ENCODE measurements at regions not wholly inside any gene's neighbourhood (a gene's known extent, or its start where the extent isn't known, plus 50 kb on each side); places are given as distances from the start of the nearest gene placed in this dataset.
"Not testable (repeated sequence)": the region's sequence is repeated elsewhere in the genome, so short reads cannot be mapped to it uniquely, and the experiment has no call there.

DNA sequence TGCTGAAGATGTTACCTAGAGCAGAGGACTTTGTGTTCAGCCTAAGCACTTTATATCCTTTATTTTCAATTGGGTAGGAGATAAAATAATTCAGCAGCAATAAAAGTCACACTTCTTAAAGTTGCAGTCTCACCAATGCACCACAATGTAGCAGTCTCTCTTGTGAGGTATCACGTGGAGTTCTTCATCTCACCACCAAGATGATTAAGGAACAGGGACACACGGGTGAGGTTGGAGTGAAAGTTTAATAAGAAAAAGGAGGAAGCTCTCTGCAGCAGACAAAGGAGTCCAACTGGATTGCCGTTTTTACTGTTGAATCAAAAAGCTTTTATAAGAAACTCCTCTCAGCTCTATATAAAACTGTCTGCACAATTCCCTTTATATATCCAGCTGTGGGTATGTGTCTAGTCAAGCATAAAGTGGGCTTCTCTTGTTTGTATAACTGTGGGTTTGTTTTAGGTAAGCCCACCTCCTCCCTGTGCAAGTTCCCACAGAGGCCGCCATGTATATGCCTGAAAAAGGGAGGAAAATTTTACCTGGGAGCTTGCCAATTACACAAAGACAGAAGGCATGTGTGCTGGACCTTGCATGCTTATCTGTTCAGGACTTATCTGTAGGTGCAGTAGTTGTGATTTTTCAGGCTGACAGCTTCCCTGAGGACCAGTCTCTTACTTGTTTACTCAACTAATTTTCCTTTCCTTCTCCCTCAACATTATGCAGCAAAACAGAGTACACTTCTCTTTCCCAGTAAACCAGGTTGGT, 1497.2 kb upstream of the TPTE start:
- not testable (repeated sequence) for DNase-seq (ENCODE audit: low read depth)

DNA sequence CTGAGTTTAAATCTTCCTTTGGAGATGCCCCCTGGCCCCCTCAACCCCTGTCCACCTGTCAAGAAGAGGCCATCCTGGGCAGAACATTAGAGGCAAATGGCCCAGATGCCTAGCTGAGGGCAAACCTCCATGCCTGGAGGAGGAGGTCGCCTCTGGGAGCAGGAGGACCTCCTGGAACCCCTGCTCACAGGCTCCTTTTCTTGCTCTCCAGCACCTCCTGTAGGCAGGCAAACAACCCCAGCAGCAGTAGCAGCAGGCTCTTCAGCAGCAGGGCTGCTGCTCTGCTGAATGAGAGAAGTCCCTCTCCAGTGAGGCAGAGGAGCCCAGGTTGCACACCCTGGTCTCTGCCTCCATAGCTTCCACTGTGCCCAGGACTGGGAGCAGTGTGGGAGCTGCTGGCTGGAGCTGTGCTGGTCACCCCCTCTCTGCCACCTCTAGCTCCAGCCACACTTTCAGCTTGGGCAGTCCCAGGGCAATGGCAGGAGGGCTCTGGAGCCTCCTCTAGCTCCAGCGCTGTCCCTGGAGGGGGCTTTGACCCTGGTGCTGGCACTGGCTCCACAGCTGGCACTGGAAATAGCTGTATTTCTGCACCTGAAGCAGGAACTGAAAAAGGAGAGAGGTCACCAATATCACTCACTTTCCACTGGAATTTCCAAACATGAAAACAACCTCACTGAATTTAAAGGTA, 1494.5 kb upstream of the TPTE start:
- not testable (repeated sequence) for DNase-seq (ENCODE audit: low read depth)

DNA sequence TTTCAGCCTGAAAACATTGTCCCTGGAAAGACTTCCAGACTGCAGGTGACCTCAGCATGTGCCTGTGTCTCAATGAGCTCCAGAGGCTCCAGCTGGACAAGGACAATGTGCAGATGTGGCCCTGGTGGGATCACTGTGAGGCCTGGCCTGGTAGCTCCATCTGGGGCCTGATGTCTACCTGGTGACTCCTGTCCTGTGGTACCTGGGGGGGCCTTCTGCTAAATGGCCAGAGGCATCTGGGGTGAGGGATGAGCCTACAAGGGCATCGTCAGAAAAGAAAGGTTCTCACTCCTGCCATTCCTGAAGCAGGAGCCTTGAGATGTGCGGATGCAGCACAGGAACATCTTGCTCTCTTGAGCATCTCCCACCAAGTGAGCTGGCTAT, 1494.0 kb upstream of the TPTE start:
- DNase-seq (ENCODE audit: low read depth): not testable (repeated sequence)

DNA sequence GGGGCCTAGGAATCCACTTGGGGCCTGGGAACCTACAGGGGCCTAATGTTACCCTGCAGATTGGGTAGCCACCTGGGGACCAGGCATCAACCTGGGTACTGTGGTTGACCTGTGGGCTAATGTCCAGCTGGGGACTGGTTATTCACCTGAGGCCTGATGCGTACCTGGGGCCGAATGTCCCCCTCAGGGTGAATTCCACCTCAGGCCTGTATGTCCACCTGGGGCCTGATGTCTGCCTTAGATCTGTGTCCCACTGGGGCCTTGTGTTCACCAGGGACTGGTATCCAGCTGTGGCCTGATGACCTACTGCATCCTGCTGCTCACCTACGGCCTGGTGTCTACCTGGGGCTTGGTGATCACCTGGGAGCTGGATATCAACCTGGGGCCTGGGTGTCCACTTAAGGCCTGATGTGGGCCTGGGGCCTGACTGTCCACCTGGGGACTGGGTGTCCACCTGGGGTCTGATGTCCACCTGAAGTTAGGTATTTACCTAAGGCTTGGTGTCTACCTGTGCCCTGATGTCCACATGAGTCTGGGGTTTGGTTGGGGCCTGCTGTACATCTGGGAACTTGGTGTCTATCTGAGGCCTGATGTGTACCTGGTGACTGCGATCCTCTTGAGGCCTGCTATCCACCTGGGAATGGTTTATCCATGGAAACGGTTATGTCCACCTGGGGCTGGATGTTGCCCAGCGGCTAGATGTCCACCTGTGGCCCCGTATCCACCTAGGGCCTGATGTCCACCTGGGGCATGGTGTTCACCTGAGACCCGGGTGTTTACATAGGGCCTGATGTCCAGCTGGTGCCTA, 1492.6 kb upstream of the TPTE start:
- not testable (repeated sequence) for DNase-seq (ENCODE audit: low read depth)

DNA sequence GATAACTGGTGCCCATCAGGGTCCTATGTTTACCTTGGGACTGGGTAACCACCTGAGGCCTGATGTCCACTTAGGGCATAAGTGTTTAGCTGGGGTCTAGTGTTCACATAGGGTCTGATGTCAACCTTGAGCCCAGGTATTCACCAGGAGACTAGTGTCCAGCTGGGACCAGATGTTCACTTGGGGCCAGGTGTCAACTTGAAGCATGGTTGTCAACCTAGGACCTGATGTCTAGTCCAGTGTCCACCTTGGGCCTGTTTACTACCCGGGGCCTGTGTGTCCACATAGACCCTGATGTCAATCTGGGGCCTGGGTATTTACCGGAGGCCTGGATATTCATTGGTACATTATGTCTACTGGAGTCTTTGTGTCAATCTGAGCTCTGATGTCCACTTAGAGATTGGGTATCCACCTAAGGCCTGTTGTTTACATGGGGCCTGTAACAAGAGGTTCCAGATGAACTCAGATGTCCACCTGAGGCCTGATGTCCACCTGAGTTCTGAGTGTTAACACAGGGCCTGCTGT, 1491.2 kb upstream of the TPTE start:
- not testable (repeated sequence) for DNase-seq (ENCODE audit: low read depth)

DNA sequence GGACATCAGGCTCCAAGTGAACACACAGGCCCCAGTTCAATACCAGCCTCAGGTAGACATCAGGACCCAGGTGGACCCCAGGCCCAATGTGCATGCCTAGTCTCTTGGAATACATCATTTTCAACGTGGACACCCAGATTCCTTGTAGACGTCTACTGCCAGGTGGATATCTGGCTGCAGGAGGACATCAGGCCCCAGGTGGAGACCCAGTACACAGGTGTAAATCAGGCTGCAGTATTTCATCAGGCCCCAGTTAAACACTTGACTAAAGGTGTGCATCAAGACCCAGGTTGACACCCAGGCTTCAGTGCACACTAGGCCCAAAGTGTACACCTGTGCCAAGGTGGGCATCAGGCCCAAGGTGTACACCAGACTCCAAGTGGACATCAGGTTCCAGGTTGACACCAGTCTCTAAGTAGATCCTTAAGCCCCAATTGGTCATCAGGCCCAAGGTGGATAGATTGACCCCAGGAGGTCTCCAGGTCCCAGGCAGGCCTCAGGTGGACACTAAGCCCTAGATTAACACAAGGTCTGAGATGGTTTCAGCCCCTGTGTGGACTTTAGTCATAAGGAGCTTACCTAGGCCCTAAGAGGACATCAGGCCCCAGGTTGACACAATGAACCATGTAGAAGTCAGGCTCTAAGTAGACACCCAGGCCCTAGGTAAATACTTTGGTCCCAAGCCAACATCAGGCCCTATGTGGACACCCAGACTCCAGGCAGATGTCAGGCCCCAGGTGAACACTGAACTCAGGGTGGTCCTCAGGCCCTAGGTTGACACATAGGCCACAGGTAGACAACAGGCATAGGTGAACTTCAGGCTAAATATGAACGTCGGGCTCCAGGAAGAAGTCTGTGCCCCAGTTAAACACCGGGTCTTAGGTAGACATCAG, 1489.7 kb upstream of the TPTE start:
- not testable (repeated sequence) for DNase-seq (ENCODE audit: low read depth)

DNA sequence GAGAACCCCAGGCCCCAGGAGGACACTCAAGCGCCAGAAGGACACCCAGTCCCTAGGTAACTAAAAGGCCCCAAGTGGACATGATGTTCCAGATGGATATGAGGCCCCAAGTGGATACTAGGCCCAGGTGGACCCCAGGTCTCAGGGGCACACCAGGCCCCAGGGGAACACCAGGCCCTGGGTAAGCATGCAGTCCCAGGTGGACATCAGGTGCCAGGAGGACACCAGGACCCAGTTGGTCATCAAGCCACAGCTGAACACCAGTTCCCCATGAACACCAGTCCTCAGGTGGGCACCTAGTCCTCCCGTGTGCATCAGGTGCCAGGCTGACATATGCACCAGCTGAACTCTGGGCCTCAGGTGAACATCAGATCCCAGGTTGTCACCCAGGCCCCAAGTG, 1488.8 kb upstream of the TPTE start:
- not testable (repeated sequence) for DNase-seq (ENCODE audit: low read depth)

DNA sequence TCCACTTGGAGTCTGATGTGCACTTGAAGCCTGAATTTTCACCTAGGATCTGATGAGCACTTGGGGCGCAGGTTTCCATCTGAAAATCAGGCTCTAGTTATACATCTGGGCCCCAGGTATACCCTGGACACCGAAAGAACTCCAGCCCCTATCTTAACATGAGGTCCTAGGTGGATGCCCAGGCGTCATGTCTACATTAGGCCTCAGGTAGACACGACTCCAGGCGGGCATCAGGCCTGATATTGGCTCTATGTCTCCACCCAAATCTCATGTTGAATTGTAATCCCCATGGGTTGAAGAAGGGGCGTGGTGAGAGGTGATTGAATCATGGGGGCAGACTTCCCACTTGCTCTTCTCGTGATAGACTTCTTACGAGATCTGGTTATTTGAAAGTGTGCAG, 1488.1 kb upstream of the TPTE start:
- DNase-seq (ENCODE audit: low read depth): not testable (repeated sequence)

DNA sequence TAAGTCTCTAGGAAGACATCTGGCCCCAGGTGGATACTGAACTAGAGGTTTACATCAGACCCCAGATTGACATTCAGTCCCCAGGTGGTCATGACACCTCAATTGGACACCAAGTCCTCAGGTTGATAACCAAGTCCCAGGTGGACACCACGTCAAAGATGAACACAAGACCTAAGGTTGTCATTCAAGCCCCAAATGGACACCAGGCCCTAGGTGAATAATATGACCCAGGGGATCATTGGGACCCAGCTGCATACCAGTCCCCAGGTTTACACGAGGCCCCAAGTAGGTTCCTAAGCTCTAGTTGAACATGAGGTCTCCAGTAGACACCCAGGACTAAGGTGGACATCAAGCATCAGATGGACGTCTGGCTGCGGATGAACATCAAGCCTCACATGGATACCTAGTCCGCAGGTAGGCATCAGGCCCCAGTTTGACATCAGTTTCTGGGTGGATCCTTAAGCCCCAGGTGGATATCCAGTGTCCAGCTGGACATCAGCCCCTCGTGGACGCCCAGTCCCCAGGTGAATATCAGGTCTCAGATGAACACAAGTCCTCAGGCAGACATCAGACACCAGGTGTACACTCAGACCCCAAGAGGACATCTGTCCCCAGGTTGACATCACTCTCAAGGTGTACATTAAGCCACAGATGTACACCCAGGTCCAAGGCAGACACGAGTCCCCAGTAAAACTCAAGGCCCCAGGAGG, 1486.7 kb upstream of the TPTE start:
- not testable (repeated sequence) for DNase-seq (ENCODE audit: low read depth)

DNA sequence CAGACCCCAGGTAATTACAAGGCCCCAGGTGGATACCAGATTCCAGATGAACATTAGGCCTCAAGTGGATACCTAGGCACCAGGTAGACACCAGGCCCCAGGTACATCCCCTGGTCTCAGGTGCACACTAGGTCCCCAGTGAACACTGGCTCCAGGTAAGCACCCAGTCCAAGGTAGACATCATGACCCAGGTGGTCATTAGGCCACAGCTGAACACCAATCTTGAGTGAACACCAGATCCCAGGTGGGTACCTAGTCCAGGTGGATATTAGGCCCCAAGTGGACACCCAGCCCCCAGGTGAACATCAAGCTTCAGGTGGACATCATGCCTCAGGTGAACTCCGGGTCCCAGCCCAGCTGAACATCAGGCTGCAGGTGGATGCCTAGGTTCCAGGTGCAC, 1486.2 kb upstream of the TPTE start:
- DNase-seq (ENCODE audit: low read depth): not testable (repeated sequence)

DNA sequence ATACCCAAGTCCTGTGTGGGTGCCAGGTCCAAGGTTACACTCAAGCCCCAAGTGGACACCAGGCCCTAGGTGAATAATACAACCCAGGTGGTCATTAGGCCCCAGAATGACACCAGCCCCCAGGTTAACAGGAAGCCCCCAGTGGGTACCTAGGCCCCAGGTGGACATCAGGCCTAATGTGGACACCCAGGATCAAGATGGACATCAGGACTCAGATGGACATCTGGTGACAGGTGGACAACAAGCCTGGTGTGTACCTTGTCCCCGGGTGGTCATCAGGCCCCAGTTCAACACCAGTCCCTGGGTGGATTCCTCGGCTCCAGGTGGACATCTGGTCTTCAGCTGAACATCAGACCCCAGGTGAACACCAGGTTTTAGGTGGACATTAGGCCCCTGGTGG, 1485.4 kb upstream of the TPTE start:
- DNase-seq (ENCODE audit: low read depth): not testable (repeated sequence)

DNA sequence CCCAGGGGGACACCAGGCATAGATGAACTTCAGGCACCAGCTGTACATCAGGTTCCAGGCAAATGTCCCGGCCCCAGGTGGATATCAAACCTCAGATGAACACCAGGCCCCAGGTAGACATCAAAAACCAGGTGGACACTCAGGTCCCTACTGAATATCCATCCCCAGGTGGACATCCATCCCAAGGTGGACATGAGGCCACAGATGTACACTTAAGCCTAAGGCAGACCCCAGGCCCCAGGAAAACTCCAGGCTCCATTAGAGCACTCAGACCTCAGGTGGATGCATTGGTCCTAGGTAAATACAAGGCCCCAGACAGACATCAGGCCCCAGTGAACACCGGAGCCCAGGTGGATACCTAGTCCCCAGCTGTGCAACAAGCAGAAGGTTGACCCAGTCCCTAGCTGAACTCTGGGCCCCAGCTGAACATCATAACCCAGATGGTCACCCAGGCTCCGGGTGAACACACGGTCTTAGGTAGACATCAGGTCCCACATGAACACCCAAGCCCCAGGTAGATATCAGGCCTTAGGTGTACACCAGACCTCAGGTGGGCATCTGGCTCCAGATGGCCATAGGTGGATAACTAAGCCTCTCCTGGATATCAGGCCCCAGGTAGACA, 1484.3 kb upstream of the TPTE start:
- DNase-seq (ENCODE audit: low read depth): not testable (repeated sequence)

DNA sequence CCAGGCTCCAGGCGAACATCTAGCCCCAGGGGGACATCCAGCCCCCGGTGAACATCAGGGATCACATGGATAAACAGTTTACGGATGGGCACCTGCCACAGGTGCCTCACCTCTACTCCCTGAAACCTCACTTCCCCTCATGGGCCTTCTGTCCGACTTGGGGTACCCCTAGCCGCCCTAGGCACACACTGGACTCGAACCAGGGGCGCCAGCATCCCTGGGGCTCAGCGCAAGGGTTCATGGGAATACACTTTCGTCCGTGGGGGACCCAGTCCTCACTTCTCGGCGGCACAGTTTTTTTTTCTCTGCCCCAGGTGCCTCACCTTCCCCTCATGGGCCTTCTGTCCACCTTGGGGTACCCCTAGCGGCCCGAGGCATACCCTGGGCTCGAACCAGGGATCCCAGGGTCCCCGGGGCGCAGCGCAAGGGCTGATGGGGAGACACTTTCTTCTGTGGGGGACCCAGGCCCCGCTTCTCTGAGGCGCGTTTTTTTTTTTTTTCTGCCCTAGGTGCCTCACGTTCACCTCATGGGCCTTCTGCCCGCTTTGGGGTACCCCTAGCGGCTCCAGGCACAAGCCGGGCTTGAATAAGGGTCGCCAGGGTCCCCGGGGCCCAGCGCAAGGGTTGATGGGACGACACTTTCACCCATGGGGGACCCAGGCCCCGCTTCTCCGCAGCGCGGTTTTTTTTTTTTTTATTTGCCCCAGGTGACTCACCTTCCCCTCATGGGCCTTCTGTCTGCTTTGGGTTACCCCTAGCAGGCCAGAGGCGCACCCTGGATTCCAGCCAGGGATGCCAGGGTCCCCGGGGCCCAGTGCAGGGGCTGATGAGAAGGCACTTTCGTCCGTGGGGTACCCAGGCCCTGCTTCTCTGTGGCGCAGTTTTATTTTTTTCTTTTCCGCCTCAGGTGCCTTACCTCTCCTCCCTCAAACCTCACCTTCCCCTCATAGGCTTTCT, 1483.5 kb upstream of the TPTE start:
- not testable (repeated sequence) for DNase-seq (ENCODE audit: low read depth)

DNA sequence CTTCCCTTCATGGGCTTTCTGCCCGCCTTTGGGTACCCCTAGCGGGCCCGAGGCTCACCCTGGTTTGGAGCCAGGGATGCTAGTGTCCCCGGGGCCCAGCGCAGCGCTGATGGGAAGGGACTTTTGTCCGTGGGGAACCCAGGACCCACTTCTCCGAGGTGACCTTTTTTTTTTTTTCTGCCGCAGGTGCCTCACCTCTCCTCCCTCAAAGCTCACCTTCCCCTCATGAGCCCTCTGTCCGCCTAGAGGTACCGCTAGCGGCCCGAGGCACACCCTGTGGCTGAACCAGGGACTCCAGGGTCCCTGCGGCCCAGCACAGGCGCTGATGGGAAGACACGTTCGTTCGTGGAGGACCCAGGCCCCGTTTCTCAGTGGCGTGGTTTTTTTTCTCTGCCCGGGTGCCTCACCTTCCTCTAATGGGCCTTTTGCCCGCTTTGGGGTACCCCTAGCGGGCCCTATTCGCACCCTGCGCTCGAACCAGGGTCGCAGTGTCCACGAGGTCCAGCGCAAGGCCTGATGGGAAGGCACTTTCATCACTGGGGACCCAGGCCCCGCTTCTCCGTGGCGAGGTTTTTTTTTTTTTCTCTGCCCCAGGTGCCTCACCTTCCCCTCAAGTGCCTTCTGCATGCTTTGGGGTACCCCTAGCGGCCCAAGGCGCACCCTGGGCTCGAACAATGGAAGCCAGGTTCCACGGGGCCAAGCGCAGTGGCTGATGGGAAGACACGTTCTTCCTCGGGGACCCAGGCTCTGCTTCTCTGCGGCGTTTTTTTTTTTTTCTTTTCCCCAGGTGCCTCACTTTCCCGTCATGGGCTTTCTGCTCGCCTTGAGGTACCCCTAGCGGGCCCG, 1481.6 kb upstream of the TPTE start:
- not testable (repeated sequence) for DNase-seq (ENCODE audit: low read depth)

DNA sequence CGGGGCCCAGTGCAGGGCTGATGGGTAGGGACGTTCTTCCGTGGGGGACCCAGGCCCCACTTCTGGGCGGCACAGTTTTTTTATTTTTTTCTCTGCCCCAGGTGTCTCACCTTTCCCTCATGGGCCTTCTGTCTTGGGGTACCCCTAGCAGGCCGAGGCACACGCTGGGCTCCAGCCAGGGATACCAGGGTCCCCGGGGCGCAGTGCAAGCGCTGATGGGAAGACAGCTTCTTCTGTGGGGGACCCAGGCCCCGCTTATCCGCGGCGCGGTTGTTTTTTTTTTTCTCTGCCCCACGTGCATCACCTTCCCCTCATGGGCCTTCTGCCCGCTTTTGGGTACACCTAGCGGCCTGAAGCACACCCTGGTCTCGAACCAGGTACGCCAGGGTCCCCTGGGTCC, 1481.0 kb upstream of the TPTE start:
- not testable (repeated sequence) for DNase-seq (ENCODE audit: low read depth)

DNA sequence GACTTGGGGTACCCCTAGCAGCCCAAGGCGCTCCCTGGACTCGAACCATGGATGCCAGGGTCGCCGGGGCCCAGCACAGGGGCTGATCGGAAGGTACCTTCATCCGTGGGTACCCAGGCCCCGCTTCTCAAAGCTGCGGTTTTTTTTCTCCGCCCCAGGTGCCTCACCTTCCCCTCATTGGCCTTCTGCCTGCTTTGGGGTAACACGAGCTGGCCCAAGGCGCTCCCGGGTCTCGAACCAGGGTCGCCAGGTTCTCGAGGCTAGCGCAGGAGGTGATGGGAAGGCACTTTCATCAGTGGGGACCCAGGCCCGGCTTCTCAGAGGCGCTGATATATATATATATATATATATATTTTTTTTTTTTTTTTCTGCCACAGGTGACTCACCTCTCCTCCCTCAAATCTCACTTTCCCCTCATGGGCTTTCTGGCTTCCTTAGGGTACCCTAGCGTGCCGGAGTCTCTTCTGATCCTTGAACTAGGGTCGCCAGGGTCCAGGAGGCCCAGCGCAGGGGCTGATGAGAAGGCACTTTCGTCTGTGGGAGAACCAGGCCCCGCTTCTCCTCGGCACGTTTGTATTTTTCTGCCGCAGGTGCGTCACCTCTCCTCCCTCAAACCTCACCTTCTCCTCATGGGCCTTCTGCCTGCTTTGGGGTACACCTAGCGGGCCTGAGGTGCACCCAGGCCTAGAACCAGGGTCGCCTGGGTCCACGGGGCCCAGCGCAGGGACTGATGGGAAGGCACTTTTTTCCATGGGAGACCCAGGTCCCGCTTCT, 1480.0 kb upstream of the TPTE start:
- DNase-seq (ENCODE audit: low read depth): not testable (repeated sequence)

DNA sequence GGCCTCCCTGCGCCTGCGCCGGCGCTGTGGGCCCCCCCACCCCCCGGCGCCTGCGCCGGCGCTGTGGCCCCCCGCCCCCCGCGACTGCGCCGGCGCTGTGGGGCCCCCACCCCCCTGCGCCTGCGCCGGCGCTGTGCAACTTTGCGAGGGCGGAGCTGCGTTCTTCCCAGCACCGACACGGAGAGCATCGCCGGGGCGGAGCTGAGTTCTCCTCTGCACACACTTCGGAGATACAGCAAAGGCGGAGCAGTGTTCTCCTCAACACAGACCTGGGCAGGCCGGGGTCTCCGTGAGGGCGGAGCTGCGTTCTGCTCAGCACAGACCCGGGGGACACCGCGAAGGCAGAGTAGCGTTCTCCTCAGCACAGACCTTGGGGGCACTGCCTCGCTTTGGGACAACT, 1478.3 kb upstream of the TPTE start:
- DNase-seq (ENCODE audit: low read depth): not testable (repeated sequence)

Data from activated T-cell treated with anti-CD3 and anti-CD28 coated beads for 48 hours (primary cell).